Common myeloid progenitor, CD34-positive (primary cell): ENCODE measurements at regions not wholly inside any gene's neighbourhood (a gene's known extent, or its start where the extent isn't known, plus 50 kb on each side); places are given as distances from the start of the nearest gene placed in this dataset.

Experiments
- CTCF ChIA-PET: fragments of 350-600 bp; sonication (Branson Sonifier 250); formaldehyde crosslinking; loops from one replicate; lab custom pipeline; 2021; ENCODE audit warnings: antibody characterized with exemption; lab: Charles Lee
- POLR2A ChIA-PET: fragments of 350-600 bp; sonication (Branson Sonifier 250); formaldehyde crosslinking; loops from one replicate; lab custom pipeline; 2021; ENCODE audit warnings: antibody characterized with exemption; lab: Charles Lee
- DNase-seq, 3 donors: peaks; one replicate each; pipeline versions ENCODE4 v3.0.0 to v3.0.0-alpha.2; 2013
- H3K27ac ChIP-seq, 2 experiments: 1 replicate in 1 of 2; 2 replicates in 1 of 2; pipeline ENCODE4 v1.7.0; 2013; ENCODE audit warnings: inconsistent platforms in 2 of 2, low read length in 2 of 2, mild to moderate bottlenecking in 2 of 2, low read depth in 1 of 2, moderate library complexity in 1 of 2; ENCODE audit not compliant: severe bottlenecking in 2 of 2, insufficient read depth in 1 of 2, poor library complexity in 1 of 2
- H3K27me3 ChIP-seq, 5 experiments: replicated peaks in 2 of 5; 1 replicate in 3 of 5; 2 replicates in 2 of 5; pipeline versions ENCODE4 v1.6.1 to v1.7.0; 2013; ENCODE audit warnings: low read length in 4 of 5, mild to moderate bottlenecking in 2 of 5, moderate library complexity in 2 of 5, inconsistent platforms in 1 of 5; ENCODE audit not compliant: insufficient read depth in 5 of 5, control insufficient read depth in 4 of 5
- H3K36me3 ChIP-seq, 4 experiments: 1 replicate in 2 of 4; 2 replicates in 2 of 4; pipeline versions ENCODE4 v1.6.1 to v1.7.0; 2013; ENCODE audit warnings: low read length in 3 of 4, control low read depth in 1 of 4, mild to moderate bottlenecking in 1 of 4; ENCODE audit not compliant: control insufficient read depth in 4 of 4, insufficient read depth in 4 of 4
- H3K4me1 ChIP-seq, 4 experiments: 1 replicate in 3 of 4; 2 replicates in 1 of 4; pipeline versions ENCODE4 v1.6.1 to v1.7.1; 2013; ENCODE audit warnings: low read length in 3 of 4, mild to moderate bottlenecking in 3 of 4, control low read depth in 1 of 4, inconsistent platforms in 1 of 4, moderate library complexity in 1 of 4; ENCODE audit not compliant: control insufficient read depth in 4 of 4, insufficient read depth in 4 of 4; ENCODE audit errors: control extremely low read depth in 1 of 4
- H3K4me3 ChIP-seq, 7 experiments: 1 replicate in 4 of 7; 2 replicates in 3 of 7; pipeline versions ENCODE4 v1.5.1 to v1.7.0; 2013; ENCODE audit warnings: mild to moderate bottlenecking in 7 of 7, low read length in 6 of 7, moderate library complexity in 6 of 7, inconsistent platforms in 2 of 7, low read depth in 2 of 7, control low read depth in 1 of 7; ENCODE audit not compliant: insufficient read depth in 4 of 7, control insufficient read depth in 1 of 7; ENCODE audit errors: extremely low read depth in 1 of 7
- H3K9me3 ChIP-seq, 5 experiments: 1 replicate in 4 of 5; 2 replicates in 1 of 5; pipeline versions ENCODE4 v1.6.1 to v1.7.1; 2013; ENCODE audit warnings: low read length in 4 of 5, mild to moderate bottlenecking in 2 of 5, inconsistent platforms in 1 of 5, low read depth in 1 of 5, moderate library complexity in 1 of 5; ENCODE audit not compliant: control insufficient read depth in 4 of 5, insufficient read depth in 2 of 5; ENCODE audit errors: control extremely low read depth in 1 of 5
- WGBS: methylation state at CpG from one replicate; pipeline ENCODE4 v1.1.5; 2013; ENCODE audit not compliant: insufficient coverage; 5-methylcytosine and 5-hydroxymethylcytosine counted together

- H3K27me3 ChIP-seq: peaks cover 0 to 19% (median 13%) of the 10 kb centered on the region in 5 experiments
- ChIA-PET POLR2A (no interaction called here), CTCF (no interaction called here)
- no peak overlapping the region for H3K27ac ChIP-seq
- WGBS: no CpG with 5 or more reads among the region's 1 CpG
- no peak for DNase-seq
- peaks cover 0 to 2% (median 0%) of the 10 kb centered on the region in 5 experiments for H3K9me3 ChIP-seq
- no peak overlapping the region for H3K4me3 ChIP-seq
- no peaks in the 10 kb centered on the region for H3K4me1 ChIP-seq
- no peaks in the 10 kb centered on the region for H3K36me3 ChIP-seq
Observed at GRCh38 chr2:38152913-38153312, 77.0 kb upstream of the CYP1B1 start.

GRCh38 chr2:38152035-38152434, 76.1 kb upstream of the CYP1B1 start:
- no peaks in the 10 kb centered on the region for H3K36me3 ChIP-seq
- DNase-seq: no peak
- H3K27me3 ChIP-seq: peaks cover 0 to 19% (median 11%) of the 10 kb centered on the region in 5 experiments
- ChIA-PET CTCF (no interaction called here), POLR2A (no interaction called here)
- H3K4me3 ChIP-seq: no peak overlapping the region
- peaks cover 0 to 2% (median 0%) of the 10 kb centered on the region in 5 experiments for H3K9me3 ChIP-seq
- WGBS: 96% methylated on average over 4 of the region's 4 CpGs
- no peak overlapping the region for H3K27ac ChIP-seq
- H3K4me1 ChIP-seq: peaks cover 0 to 4% (median 2%) of the 10 kb centered on the region in 4 experiments

- WGBS: 100% methylated on average over 2 of the region's 2 CpGs
- H3K27me3 ChIP-seq: peaks cover 0 to 6% (median 5%) of the 10 kb centered on the region in 5 experiments
- POLR2A ChIA-PET: no interaction called here
- peaks cover 0 to 2% (median 0%) of the 10 kb centered on the region in 5 experiments for H3K9me3 ChIP-seq
- no peak overlapping the region for H3K27ac ChIP-seq
- peaks cover 1 to 14% (median 11%) of the 10 kb centered on the region in 4 experiments for H3K4me1 ChIP-seq
- H3K36me3 ChIP-seq: no peaks in the 10 kb centered on the region
- DNase-seq: no peak
- no peak overlapping the region for H3K4me3 ChIP-seq
- CTCF ChIA-PET: no interaction called here
Observed at GRCh38 chr2:38149531-38149930, 73.6 kb upstream of the CYP1B1 start.

GRCh38 chr2:38148501-38148900, 72.5 kb upstream of the CYP1B1 start:
- Histone ChIP-seq H3K36me3 (no peaks in the 10 kb centered on the region), H3K4me3 (no peak overlapping the region), H3K9me3 (peaks cover 0 to 3% (median 0%) of the 10 kb centered on the region in 5 experiments), H3K27ac (no peak overlapping the region), H3K27me3 (no peaks in the 10 kb centered on the region), H3K4me1 (peaks cover 1 to 14% (median 11%) of the 10 kb centered on the region in 4 experiments)
- CTCF ChIA-PET: no interaction called here
- peak in 2 of 3 donors; percentile 14 to 15 for DNase-seq
- POLR2A ChIA-PET: no interaction called here
- WGBS: 99% methylated on average over 5 of the region's 5 CpGs

DNA sequence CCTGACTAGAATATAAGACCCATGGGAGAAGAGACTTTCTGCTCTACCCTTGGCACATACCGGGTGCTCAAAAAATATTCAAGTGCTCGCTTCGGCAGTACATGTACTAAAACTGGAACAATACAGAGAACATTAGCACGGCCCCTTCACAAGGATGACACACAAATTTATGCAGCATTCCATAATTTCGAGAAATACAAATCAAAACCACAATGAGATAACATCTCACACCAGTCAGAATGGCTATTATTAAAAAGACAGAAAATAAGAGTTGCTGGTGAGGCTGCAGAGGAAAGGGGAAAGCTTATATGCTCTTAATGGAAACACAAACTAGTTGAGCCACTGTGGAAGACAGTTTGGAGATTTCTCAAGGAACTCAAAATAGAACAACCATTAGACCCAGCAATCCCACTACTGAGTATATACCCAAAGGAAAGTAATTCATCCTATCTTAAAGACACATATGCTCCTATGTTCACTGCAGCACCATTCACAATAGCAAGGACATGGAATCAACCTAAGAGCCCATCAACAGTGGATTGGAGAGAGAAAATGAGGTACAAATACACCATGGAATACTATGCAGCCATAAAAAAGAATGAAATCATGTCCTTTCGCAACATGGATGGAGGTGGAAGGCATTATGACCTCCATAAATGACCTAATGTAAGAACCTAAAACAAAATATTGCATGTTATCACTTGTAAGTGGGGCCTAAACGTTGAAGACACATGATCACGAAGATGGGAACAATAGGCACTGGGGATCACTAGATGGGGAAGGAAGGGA, 71.6 kb upstream of the CYP1B1 start:
- CTCF ChIA-PET: no interaction called here
- POLR2A ChIA-PET: no interaction called here
- Histone ChIP-seq H3K27me3 (no peaks in the 10 kb centered on the region), H3K4me1 (peaks cover 1 to 14% (median 11%) of the 10 kb centered on the region in 4 experiments), H3K9me3 (peaks cover 0 to 8% (median 0%) of the 10 kb centered on the region in 5 experiments), H3K27ac (no peak overlapping the region), H3K4me3 (no peak overlapping the region), H3K36me3 (no peaks in the 10 kb centered on the region)
- DNase-seq: no peak
- WGBS: 89% methylated on average over 3 of the region's 8 CpGs

DNA sequence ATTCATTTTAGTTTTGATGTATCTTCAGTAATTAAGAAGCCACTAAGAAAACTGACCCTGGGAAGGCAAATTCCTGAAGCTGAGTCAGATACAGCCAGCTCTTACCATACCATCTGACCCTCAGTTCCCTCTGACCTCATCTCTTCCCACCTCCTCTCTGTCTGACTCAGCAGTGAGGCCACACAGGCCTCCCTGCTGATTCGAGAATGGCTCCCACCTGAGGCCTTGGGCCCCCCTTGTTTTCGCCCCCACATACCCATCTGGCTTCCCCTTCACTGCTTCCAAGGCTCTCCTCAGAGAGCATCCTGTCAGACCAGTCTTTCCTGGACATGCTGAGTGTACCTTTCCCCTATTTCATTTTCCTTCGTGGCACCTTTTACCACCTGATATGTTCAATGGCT, 71.0 kb upstream of the CYP1B1 start:
- ChIA-PET CTCF (no interaction called here), POLR2A (no interaction called here)
- no peaks in the 10 kb centered on the region for H3K36me3 ChIP-seq
- H3K27me3 ChIP-seq: no peaks in the 10 kb centered on the region
- DNase-seq: peak in 2 of 3 donors; percentile 22
- 60% methylated on average over 3 of the region's 3 CpGs for WGBS
- peaks cover 0 to 8% (median 0%) of the 10 kb centered on the region in 5 experiments for H3K9me3 ChIP-seq
- peak overlapping the region in 1 of 2 experiments; percentile 62 for H3K27ac ChIP-seq
- H3K4me1 ChIP-seq: peaks cover 1 to 14% (median 11%) of the 10 kb centered on the region in 4 experiments
- H3K4me3 ChIP-seq: no peak overlapping the region

- ChIA-PET CTCF (no interaction called here), POLR2A (no interaction called here)
- WGBS: 15% methylated on average over 7 of the region's 7 CpGs
Observed at GRCh38 chr2:38146275-38146906, 70.4 kb upstream of the CYP1B1 start.

More at GRCh38 chr2:38146275-38146906, 70.4 kb upstream of the CYP1B1 start:
- peaks cover 0 to 8% (median 0%) of the 10 kb centered on the region in 5 experiments for H3K9me3 ChIP-seq
- H3K27ac ChIP-seq: peak overlapping the region in 1 of 2 experiments; percentile 62
- H3K4me1 ChIP-seq: peaks cover 1 to 14% (median 11%) of the 10 kb centered on the region in 4 experiments
- H3K27me3 ChIP-seq: no peaks in the 10 kb centered on the region
- H3K4me3 ChIP-seq: peak overlapping the region in 2 of 7 experiments; percentile 28 to 51
- peak in 2 of 3 donors; percentile 38 to 51 for DNase-seq
- H3K36me3 ChIP-seq: no peaks in the 10 kb centered on the region
